HG03139 (cell line): ENCODE measurements at regions not wholly inside any gene's neighbourhood (a gene's known extent, or its start where the extent isn't known, plus 50 kb on each side); places are given as distances from the start of the nearest gene placed in this dataset.
"Not testable (repeated sequence)": the region's sequence is repeated elsewhere in the genome, so short reads cannot be mapped to it uniquely, and the experiment has no call there.

Experiments used
- ATAC-seq: cut with Tn5 transposase; IDR thresholded peaks from one replicate; pipeline ENCODE4 v1.9.1; 2021; ENCODE audit not compliant: unreplicated experiment

DNA sequence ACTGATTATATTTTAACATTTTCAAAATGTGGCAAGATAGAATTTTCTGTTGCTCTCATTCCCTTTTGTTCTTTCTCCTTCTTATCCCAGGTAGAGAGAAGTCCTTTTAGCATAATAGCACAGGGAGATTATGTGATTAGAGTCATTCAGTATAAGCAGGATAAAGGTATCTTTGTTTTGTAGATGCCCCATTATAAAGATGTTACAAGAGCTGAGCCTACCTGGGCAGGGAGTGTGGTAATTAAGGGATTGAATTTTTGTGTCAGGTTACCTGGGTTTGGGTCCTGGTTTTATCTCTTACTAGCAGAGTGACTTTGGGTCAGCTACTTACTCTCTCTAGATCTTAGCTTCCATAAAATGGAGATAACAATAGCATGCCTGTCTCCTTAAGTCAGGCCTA lies 536.5 kb downstream of the TMEM135 start:
- no peak for ATAC-seq

- ATAC-seq: no peak
These were observed 536.0 kb downstream of the TMEM135 start for GRCh38 chr11:87573708-87574107.

DNA sequence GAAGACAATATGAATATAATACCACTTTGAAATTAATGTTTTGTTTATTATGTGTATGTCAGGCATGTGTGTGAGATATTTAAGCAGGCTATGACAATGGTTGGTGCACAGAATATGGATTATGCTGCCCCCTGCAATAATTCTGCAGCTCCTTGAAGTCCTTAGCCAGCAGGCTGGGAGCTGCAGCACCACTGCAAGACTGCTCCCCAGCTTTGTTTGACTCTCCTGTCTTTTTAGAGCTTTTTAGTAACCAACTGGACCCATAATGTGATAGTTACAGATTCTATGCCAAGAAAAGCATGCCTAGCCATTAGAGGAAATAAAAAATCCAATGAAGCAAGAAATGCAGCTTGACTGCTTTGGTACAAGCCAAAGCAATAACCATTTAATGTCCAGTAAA lies 535.1 kb downstream of the TMEM135 start:
- no peak for ATAC-seq

- ATAC-seq: no peak
These were observed 522.6 kb downstream of the TMEM135 start for GRCh38 chr11:87560352-87560751.

DNA sequence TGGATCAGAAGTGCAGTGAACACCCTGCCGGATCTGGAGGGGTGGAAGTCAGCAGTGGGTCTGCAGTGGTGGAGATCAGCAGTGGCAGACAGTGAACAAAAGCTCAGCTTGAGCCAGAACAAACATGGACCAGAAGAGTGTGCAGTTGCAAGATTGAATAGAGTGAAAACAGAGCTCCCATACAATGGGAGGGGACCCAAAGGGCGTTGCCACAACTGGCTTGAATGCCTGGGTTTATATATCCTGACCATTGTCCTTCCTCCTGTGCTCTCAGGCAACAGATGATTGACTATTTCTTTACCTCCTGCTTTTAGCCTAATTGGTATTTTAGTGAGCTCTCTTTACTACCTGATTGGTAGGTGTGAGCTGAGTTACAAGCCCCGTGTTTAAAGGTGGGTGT lies 522.1 kb downstream of the TMEM135 start:
- ATAC-seq: not testable (repeated sequence)

GRCh38 chr11:87555101-87555500 lies 517.4 kb downstream of the TMEM135 start:
- no peak for ATAC-seq

- no peak for ATAC-seq
These were observed 511.1 kb downstream of the TMEM135 start for GRCh38 chr11:87548797-87549196.

GRCh38 chr11:87545858-87546257 lies 508.1 kb downstream of the TMEM135 start:
- ATAC-seq: no peak

DNA sequence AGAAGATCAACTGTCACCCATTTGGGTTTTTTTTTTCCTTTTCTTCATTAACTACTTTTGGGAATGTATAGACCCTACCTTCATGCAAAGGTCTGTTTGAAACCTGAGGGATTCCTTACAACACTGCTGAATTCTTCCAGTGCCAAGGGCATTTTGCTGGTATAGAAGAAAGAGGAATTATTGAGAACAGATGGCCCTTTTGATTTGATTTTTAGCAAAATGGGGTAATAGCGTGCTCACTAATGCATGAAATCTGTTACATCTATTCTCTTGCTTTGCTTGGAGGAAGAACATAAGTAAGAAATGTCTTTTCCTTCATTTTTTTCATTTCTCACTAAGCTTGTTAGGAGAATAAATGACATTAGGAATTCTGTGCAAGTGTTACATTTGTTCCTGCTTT lies 501.9 kb downstream of the TMEM135 start:
- no peak for ATAC-seq

DNA sequence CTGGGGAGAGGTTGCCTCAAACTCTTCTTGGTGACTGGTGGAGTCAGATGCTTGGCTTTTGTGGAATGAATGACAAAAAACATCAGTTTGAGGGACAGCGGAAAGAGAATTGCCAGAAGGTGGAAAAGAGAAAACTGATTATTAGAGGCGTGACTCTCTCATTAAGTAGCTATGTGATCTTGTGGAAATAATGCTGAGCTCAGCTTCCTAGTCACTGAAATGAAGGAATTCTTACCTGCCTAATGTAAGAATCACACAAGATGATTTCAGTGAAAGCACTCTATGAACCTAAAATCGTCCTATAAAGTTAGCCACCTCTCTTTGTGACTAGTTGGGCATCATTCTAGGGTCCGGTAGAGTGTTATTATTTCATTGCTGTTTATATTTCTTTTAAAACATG lies 498.8 kb downstream of the TMEM135 start:
- no peak for ATAC-seq

GRCh38 chr11:87536016-87536415 lies 498.3 kb downstream of the TMEM135 start:
- no peak for ATAC-seq

GRCh38 chr11:87535513-87535912 lies 497.8 kb downstream of the TMEM135 start:
- no peak for ATAC-seq

DNA sequence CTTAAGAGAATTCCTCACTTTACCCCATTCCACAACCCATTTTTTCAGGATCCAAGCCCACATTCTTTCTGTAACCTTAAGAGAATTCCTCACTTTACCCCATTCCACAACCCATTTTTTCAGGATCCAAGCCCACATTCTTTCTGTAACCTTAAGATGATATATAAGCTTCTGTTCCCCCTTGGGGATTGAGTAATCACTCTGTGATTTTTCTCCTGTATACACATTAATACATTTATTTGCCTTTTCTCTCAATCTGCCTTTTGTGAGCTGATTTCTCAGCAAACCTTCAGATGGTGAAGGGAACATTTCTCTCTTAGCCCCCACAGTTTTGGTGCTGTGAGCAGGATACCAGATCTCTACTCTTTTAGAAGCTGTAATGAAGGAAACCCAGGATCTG lies 494.1 kb downstream of the TMEM135 start:
- ATAC-seq: not testable (repeated sequence)

- ATAC-seq: no peak
These were observed 491.8 kb downstream of the TMEM135 start for GRCh38 chr11:87529486-87529885.

GRCh38 chr11:87528752-87529151 lies 491.0 kb downstream of the TMEM135 start:
- ATAC-seq: no peak

DNA sequence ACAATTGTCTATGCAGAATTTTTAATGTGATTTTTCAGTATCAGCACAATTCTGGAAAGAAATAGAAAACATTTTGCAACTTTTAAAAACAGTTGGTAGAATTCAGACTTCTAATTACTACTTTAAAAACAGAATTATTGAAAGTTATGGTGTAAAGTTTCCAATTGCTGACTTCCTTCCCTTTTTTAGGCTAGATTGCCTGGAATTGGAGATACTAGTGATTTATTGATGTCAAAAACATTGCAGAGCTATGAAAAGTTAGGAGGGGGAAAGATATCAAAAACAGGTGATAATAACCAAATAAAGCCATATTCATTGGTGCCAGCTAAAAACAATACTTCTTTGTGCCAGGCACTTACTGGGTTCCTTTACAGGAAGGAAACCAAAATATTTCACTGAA lies 485.5 kb downstream of the TMEM135 start:
- no peak for ATAC-seq

- no peak for ATAC-seq
These were observed 480.5 kb downstream of the TMEM135 start for GRCh38 chr11:87518266-87518665.

GRCh38 chr11:87517351-87517750 lies 479.6 kb downstream of the TMEM135 start:
- no peak for ATAC-seq

GRCh38 chr11:87507722-87508121 lies 470.0 kb downstream of the TMEM135 start:
- ATAC-seq: not testable (repeated sequence)

GRCh38 chr11:87506946-87507345 lies 469.2 kb downstream of the TMEM135 start:
- not testable (repeated sequence) for ATAC-seq

GRCh38 chr11:87501388-87501787 lies 463.7 kb downstream of the TMEM135 start:
- no peak for ATAC-seq

DNA sequence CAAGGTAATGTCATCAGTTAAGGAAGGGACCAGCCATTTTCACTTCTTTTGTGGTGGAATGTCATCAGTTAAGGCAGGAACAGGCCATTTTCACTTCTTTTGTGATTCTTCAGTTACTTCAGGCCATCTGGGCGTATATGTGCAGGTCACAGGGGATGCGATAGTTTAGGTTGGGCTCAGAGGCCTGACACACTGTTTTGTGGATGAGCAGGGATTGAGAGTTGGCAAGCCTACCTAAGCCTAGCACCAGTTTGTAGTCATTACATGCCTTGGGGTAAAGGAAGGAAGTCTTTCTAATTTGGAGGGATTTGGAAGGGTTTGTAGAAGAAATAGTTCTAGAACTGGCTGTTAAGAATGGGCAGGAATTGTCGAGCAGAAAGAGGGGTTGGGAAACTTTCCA lies 457.2 kb downstream of the TMEM135 start:
- ATAC-seq: not testable (repeated sequence)

DNA sequence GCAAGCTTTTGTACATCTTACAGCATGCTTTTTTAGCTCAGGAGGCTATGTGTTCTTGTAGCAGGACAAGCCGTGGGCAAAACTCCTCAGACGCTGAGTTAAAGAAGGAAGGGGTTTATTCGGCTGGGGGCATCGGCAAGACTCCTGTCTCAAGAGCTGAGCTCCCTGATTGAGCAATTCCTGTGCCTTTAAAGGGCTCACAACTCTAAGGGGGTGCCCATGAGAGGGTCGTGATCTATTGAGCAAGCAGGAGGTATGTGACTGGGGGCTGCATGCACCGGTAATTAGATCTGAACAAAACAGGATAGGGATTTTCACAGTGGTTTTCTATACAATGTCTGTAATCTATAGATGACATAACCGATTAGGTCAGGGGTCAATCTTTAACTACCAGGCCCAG lies 456.3 kb downstream of the TMEM135 start:
- not testable (repeated sequence) for ATAC-seq

GRCh38 chr11:87493516-87493915 lies 455.8 kb downstream of the TMEM135 start:
- no peak for ATAC-seq
